ENCODE measurements at regions not wholly inside any gene's neighbourhood (a gene's known extent, or its start where the extent isn't known, plus 50 kb on each side); places are given as distances from the start of the nearest gene placed in this dataset.

GRCh38 chr17:70739065-70739464 is 569.7 kb downstream of the KCNJ2 start:
- TF ChIP-seq POLR2AphosphoS5 (IDR thresholded peaks at IDR 0.05; ENCODE audit: borderline replicate concordance, low read depth, low read length) (no peak), EZH2 (IDR thresholded peaks at IDR 0.05) (no peak), FOXP2 (optimal IDR thresholded peaks at IDR 0.05; ENCODE audit: control extremely low read depth, extremely low read length, insufficient read depth) (no peak)
